Gastroesophageal sphincter (tissue), 3 donors: ENCODE measurements at regions not wholly inside any gene's neighbourhood (a gene's known extent, or its start where the extent isn't known, plus 50 kb on each side); places are given as distances from the start of the nearest gene placed in this dataset.

Experiments
- CTCF ChIP-seq, 4 experiments: fragments of 200-600 bp in 2 of 4; fragments of 450-650 bp in 2 of 4; sonication (generic) in 1 of 4; IDR thresholded peaks; one replicate each; pipeline ENCODE4 v1.5.1; 2017 to 2019; ENCODE audit warnings: antibody characterized with exemption in 4 of 4, mild to moderate bottlenecking in 2 of 4, moderate library complexity in 2 of 4
- EP300 ChIP-seq: sonication (generic); formaldehyde crosslinking; IDR thresholded peaks from one replicate; pipeline ENCODE4 v1.6.1; 2017; ENCODE audit warnings: antibody characterized with exemption, mild to moderate bottlenecking
- POLR2A ChIP-seq, 2 donors: fragments of 450-650 bp; IDR thresholded peaks; one replicate each; pipeline ENCODE4 v1.6.1; 2017; ENCODE audit warnings: antibody characterized with exemption in 2 of 2, mild to moderate bottlenecking in 2 of 2, moderate library complexity in 1 of 2

- TF ChIP-seq POLR2A (IDR thresholded peaks at IDR 0.05), result no peak
- TF ChIP-seq EP300, result no peak
- TF ChIP-seq CTCF (IDR thresholded peaks at IDR 0.05), result no peak
Observed at GRCh38 chr13:40063703-40064102, 408.2 kb downstream of the COG6 start.
